Panc1 (cell line): ENCODE measurements at regions not wholly inside any gene's neighbourhood (a gene's known extent, or its start where the extent isn't known, plus 50 kb on each side); places are given as distances from the start of the nearest gene placed in this dataset.

ENCODE experiments used
- CTCF ChIP-seq: fragments of 450-650 bp; IDR thresholded peaks from 2 replicates; pipeline ENCODE4 v1.5.1; 2017; ENCODE audit warnings: mild to moderate bottlenecking
- POLR2AphosphoS5 ChIP-seq: IDR thresholded peaks from 2 replicates; pipeline ENCODE4 v1.6.1; 2012; ENCODE audit warnings: mild to moderate bottlenecking, low read depth, low read length, moderate library complexity
- SIN3A ChIP-seq: IDR thresholded peaks from 2 replicates; pipeline ENCODE4 v1.6.1; 2012; ENCODE audit warnings: low read depth, mild to moderate bottlenecking, low read length, moderate library complexity, borderline replicate concordance; ENCODE audit not compliant: insufficient read depth
- TCF7L2 ChIP-seq: IDR thresholded peaks from 2 replicates; pipeline ENCODE4 v1.6.1; 2011; ENCODE audit warnings: mild to moderate bottlenecking, low read depth, low read length, inconsistent platforms
- TF ChIP-seq, protein P1 (sequence below), 2 experiments: IDR thresholded peaks; 2 replicates each; pipeline ENCODE4 v1.6.1; 2011 to 2012; ENCODE audit warnings: low read depth in 2 of 2, control low read depth in 1 of 2, low read length in 1 of 2, mild to moderate bottlenecking in 1 of 2, moderate library complexity in 1 of 2; ENCODE audit not compliant: insufficient read depth in 1 of 2

DNA sequence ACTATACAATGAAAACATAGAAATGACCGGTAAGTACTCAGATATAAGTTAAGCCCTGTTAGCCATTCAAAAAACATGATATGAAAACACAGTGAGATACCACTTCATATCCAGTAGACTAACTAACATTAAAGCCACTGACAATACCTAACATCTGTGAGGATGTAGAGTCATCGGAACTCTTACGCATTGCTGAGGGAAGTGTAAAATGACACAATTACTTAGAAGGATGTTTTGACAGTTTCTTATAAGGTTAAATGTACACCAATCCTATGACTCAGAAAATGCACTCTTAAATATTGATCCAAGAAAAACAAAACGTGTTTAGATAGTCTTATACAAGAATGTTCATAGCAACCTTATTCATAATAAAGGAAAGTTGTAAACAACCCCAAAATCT lies 782.9 kb downstream of the BCL11B start:
- TF ChIP-seq POLR2AphosphoS5: no peak
- TF ChIP-seq CTCF: no peak
- TF ChIP-seq, protein P1, sequence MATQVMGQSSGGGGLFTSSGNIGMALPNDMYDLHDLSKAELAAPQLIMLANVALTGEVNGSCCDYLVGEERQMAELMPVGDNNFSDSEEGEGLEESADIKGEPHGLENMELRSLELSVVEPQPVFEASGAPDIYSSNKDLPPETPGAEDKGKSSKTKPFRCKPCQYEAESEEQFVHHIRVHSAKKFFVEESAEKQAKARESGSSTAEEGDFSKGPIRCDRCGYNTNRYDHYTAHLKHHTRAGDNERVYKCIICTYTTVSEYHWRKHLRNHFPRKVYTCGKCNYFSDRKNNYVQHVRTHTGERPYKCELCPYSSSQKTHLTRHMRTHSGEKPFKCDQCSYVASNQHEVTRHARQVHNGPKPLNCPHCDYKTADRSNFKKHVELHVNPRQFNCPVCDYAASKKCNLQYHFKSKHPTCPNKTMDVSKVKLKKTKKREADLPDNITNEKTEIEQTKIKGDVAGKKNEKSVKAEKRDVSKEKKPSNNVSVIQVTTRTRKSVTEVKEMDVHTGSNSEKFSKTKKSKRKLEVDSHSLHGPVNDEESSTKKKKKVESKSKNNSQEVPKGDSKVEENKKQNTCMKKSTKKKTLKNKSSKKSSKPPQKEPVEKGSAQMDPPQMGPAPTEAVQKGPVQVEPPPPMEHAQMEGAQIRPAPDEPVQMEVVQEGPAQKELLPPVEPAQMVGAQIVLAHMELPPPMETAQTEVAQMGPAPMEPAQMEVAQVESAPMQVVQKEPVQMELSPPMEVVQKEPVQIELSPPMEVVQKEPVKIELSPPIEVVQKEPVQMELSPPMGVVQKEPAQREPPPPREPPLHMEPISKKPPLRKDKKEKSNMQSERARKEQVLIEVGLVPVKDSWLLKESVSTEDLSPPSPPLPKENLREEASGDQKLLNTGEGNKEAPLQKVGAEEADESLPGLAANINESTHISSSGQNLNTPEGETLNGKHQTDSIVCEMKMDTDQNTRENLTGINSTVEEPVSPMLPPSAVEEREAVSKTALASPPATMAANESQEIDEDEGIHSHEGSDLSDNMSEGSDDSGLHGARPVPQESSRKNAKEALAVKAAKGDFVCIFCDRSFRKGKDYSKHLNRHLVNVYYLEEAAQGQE (IDR thresholded peaks at IDR 0.05; ENCODE audit: insufficient read depth in 1 of 2, low read depth in 2 of 2, low read length in 1 of 2): no peak
- TF ChIP-seq SIN3A: no peak
- TF ChIP-seq TCF7L2: no peak
